GM12878 (cell line): ENCODE measurements at regions not wholly inside any gene's neighbourhood (a gene's known extent, or its start where the extent isn't known, plus 50 kb on each side); places are given as distances from the start of the nearest gene placed in this dataset.

Source experiments
- ATAC-seq: fragments of 200-7000 bp; cut with Tn5 transposase; 3 replicates; pipeline ENCODE4 v1.9.1; 2020; ENCODE audit warnings: mild to moderate bottlenecking, moderate library complexity
- BruUV-seq: library from RNA; stranded (reverse); fragments of 400-500 nt; replicated peaks from 2 replicates; lab custom pipeline; 2021; lab: Mats Ljungman, UMichigan
- CTCF ChIA-PET: fragments of 300-600 bp; sonication (Branson Sonifier 250); formaldehyde crosslinking; extraction: SDS; loops from one replicate; lab custom pipeline; 2021; ENCODE audit warnings: inconsistent platforms; lab: Yijun Ruan, JAX
- POLR2A ChIA-PET: fragments of 350-600 bp; formaldehyde crosslinking; extraction: SDS; loops from one replicate; lab custom pipeline; 2021; ENCODE audit warnings: inconsistent platforms; lab: Charles Lee
- RAD21 ChIA-PET: fragments of 300-600 bp; sonication (Branson Sonifier 250); formaldehyde crosslinking; loops from one replicate; lab custom pipeline; 2023; ENCODE audit warnings: antibody characterized with exemption; ENCODE audit not compliant: unreplicated experiment; lab: Charles Lee
- SMC1A ChIA-PET: fragments of 300-600 bp; sonication (Branson Sonifier 250); formaldehyde crosslinking; loops from one replicate; lab custom pipeline; 2023; ENCODE audit not compliant: unreplicated experiment, uncharacterized antibody; lab: Charles Lee
- DNase-seq: peaks from one replicate; pipeline ENCODE4 v3.0.0-alpha.2; 2011; ENCODE audit warnings: low read depth, low spot score
- FAIRE-seq: peaks from 3 replicates; lab custom pipeline; 2011; peaks lifted over from hg19 to GRCh38; lab: Jason Lieb, UNC
- H2AFZ ChIP-seq: 2 replicates; pipeline ENCODE4 v1.6.0; 2011; ENCODE audit warnings: low read depth, low read length, control low read depth; ENCODE audit not compliant: control insufficient read depth
- H3K27ac ChIP-seq: 2 replicates; pipeline ENCODE4 v1.5.1; 2011; ENCODE audit warnings: control low read depth; ENCODE audit not compliant: control insufficient read depth, insufficient read depth
- H3K27me3 ChIP-seq, 2 experiments: replicated peaks in 1 of 2; 2 replicates each; pipeline versions ENCODE4 v1.6.0 to v1.6.1; 2011; ENCODE audit warnings: low read length in 1 of 2; ENCODE audit not compliant: control insufficient read depth in 2 of 2, insufficient read depth in 2 of 2
- H3K36me3 ChIP-seq, 2 experiments: 2 replicates each; pipeline ENCODE4 v1.5.1; 2011; ENCODE audit warnings: low read length in 1 of 2; ENCODE audit not compliant: control insufficient read depth in 2 of 2, insufficient read depth in 2 of 2
- H3K4me1 ChIP-seq: 2 replicates; pipeline ENCODE4 v1.6.1; 2011; ENCODE audit warnings: mild to moderate bottlenecking, low read length, moderate library complexity, mixed read lengths; ENCODE audit not compliant: control insufficient read depth, insufficient read depth
- H3K4me2 ChIP-seq: 2 replicates; pipeline ENCODE4 v1.6.0; 2011; ENCODE audit warnings: control low read depth; ENCODE audit not compliant: control insufficient read depth, insufficient read depth
- H3K4me3 ChIP-seq: fragments of 200-600 bp; sonication (generic); 2 replicates; pipeline ENCODE4 v1.5.1; 2016
- H3K79me2 ChIP-seq: 2 replicates; pipeline ENCODE4 v1.6.0; 2011; ENCODE audit warnings: low read length; ENCODE audit not compliant: control insufficient read depth, insufficient read depth
- H3K9ac ChIP-seq: 2 replicates; pipeline ENCODE4 v1.8.0; 2011; ENCODE audit warnings: low read length, control low read depth, mixed read lengths; ENCODE audit not compliant: control insufficient read depth, insufficient read depth
- H3K9me3 ChIP-seq: replicated peaks from 3 replicates; pipeline ENCODE4 v1.5.1; 2011; ENCODE audit warnings: mild to moderate bottlenecking, low read length; ENCODE audit not compliant: control insufficient read depth, insufficient read depth
- H4K20me1 ChIP-seq: 2 replicates; pipeline ENCODE4 v1.6.0; 2011; ENCODE audit not compliant: control insufficient read depth, insufficient read depth
- CHD4 ChIP-seq: fragments of 200-600 bp; sonication (generic); IDR thresholded peaks from 2 replicates; pipeline ENCODE4 v1.6.1; 2016; ENCODE audit warnings: mild to moderate bottlenecking
- in situ Hi-C: fragments of 300-500 bp; cut with MboI; formaldehyde crosslinking; loops from 9 replicates; pipeline ENCODE4 v1.14.3; 2018; ENCODE audit warnings: mixed read lengths
- intact Hi-C: fragments of 100-400 bp; cut with micrococcal nuclease; formaldehyde crosslinking; loops from one replicate; pipeline ENCODE4 v1.14.2; 2022; ENCODE audit not compliant: unreplicated experiment
- TF ChIP-seq, protein P1 (sequence below): IDR thresholded peaks from 2 replicates; pipeline ENCODE4 v1.6.1; 2012; ENCODE audit warnings: improper control_type of control experiment, low read depth, low read length; ENCODE audit not compliant: insufficient replicate concordance
- TF ChIP-seq, protein P2 (sequence below): fragments of 450-650 bp; IDR thresholded peaks from 2 replicates; pipeline ENCODE4 v1.6.1; 2014; ENCODE audit warnings: mild to moderate bottlenecking
- TF ChIP-seq, protein P3 (sequence below): IDR thresholded peaks from 2 replicates; pipeline ENCODE4 v1.6.1; 2011; ENCODE audit warnings: borderline replicate concordance, low read depth, mild to moderate bottlenecking, moderate library complexity, low read length; ENCODE audit not compliant: insufficient read depth, poor library complexity, severe bottlenecking

DNA sequence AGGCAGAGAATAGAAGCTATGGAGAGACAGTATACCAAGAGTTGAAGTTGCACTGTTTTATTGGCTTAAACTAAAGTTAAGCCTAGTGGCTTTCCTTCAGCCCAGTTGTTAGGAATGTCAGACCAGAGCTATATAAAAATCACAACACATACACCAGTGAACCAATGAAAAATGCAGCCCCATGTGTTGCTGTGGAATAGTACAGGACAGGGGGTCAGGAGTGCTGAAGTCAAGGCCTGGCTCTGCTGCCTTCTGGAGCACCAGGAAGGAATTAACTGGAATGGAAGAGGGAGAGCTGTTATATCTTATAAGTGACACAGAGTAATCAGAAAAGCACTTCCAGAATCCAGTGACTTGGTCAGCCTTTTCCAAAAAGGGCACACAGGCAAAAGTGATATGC lies 58.9 kb downstream of the OSR1 start:
- no peak for FAIRE-seq
- ChIA-PET POLR2A (no interaction called here), RAD21 (no interaction called here), SMC1A (no interaction called here), CTCF (interaction anchor here (1.2 to 1.7 kb wide), 2 partner anchors 19 to 24 kb away, joined by 3 to 4 read pairs; no protein-coding TSS in a partner anchor)
- Histone ChIP-seq H3K9ac (no peak overlapping the region), H3K4me1 (no peaks in the 10 kb centered on the region), H3K36me3 (no peaks in the 10 kb centered on the region), H4K20me1 (no peaks in the 10 kb centered on the region), H3K27ac (no peak overlapping the region), H2AFZ (no peak overlapping the region)
- intact Hi-C loops (no loop called here), in situ Hi-C loops (no loop called here)
- BruUV-seq, result no TSS peak
- no peak for ATAC-seq
- TF ChIP-seq, protein P1, sequence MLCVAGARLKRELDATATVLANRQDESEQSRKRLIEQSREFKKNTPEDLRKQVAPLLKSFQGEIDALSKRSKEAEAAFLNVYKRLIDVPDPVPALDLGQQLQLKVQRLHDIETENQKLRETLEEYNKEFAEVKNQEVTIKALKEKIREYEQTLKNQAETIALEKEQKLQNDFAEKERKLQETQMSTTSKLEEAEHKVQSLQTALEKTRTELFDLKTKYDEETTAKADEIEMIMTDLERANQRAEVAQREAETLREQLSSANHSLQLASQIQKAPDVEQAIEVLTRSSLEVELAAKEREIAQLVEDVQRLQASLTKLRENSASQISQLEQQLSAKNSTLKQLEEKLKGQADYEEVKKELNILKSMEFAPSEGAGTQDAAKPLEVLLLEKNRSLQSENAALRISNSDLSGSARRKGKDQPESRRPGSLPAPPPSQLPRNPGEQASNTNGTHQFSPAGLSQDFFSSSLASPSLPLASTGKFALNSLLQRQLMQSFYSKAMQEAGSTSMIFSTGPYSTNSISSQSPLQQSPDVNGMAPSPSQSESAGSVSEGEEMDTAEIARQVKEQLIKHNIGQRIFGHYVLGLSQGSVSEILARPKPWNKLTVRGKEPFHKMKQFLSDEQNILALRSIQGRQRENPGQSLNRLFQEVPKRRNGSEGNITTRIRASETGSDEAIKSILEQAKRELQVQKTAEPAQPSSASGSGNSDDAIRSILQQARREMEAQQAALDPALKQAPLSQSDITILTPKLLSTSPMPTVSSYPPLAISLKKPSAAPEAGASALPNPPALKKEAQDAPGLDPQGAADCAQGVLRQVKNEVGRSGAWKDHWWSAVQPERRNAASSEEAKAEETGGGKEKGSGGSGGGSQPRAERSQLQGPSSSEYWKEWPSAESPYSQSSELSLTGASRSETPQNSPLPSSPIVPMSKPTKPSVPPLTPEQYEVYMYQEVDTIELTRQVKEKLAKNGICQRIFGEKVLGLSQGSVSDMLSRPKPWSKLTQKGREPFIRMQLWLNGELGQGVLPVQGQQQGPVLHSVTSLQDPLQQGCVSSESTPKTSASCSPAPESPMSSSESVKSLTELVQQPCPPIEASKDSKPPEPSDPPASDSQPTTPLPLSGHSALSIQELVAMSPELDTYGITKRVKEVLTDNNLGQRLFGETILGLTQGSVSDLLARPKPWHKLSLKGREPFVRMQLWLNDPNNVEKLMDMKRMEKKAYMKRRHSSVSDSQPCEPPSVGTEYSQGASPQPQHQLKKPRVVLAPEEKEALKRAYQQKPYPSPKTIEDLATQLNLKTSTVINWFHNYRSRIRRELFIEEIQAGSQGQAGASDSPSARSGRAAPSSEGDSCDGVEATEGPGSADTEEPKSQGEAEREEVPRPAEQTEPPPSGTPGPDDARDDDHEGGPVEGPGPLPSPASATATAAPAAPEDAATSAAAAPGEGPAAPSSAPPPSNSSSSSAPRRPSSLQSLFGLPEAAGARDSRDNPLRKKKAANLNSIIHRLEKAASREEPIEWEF, result no peak
- TF ChIP-seq, protein P2, sequence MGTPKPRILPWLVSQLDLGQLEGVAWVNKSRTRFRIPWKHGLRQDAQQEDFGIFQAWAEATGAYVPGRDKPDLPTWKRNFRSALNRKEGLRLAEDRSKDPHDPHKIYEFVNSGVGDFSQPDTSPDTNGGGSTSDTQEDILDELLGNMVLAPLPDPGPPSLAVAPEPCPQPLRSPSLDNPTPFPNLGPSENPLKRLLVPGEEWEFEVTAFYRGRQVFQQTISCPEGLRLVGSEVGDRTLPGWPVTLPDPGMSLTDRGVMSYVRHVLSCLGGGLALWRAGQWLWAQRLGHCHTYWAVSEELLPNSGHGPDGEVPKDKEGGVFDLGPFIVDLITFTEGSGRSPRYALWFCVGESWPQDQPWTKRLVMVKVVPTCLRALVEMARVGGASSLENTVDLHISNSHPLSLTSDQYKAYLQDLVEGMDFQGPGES, result no peak
- TF ChIP-seq, protein P3, sequence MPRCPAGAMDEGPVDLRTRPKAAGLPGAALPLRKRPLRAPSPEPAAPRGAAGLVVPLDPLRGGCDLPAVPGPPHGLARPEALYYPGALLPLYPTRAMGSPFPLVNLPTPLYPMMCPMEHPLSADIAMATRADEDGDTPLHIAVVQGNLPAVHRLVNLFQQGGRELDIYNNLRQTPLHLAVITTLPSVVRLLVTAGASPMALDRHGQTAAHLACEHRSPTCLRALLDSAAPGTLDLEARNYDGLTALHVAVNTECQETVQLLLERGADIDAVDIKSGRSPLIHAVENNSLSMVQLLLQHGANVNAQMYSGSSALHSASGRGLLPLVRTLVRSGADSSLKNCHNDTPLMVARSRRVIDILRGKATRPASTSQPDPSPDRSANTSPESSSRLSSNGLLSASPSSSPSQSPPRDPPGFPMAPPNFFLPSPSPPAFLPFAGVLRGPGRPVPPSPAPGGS, result no peak
- no peak for TF ChIP-seq CHD4
- TF ChIP-seq, all 136 proteins: peak for 0
- H3K4me2 ChIP-seq, result no peak overlapping the region
- no peaks in the 10 kb centered on the region for H3K27me3 ChIP-seq
- no peaks in the 10 kb centered on the region for H3K9me3 ChIP-seq
- H3K79me2 ChIP-seq, result no peaks in the 10 kb centered on the region
- no peak overlapping the region for H3K4me3 ChIP-seq
- DNase-seq, result no peak
